ENCODE measurements at regions not wholly inside any gene's neighbourhood (a gene's known extent, or its start where the extent isn't known, plus 50 kb on each side); places are given as distances from the start of the nearest gene placed in this dataset.
"Not testable (repeated sequence)": the region's sequence is repeated elsewhere in the genome, so short reads cannot be mapped to it uniquely, and the experiment has no call there.

DNA sequence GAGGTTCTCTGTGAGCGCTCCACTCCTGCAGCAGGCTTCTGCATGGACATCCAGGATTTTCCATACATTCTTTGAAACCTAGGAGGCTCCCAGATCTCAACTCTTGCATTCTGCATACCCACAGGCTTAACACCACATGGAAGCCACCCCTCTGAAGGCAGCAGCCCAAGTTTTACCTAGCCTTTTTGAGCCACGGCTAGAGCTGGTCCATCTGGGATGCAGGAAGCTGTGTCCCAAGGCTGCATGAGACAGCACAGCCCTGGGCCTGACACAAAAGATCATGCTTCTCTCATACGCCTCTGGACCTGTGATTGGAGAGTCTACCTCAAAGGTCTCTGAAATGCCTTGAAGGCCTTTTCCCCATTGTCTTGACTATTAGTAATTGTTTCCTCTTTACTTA is 53.6 kb upstream of the RPRM start:
- DNase-seq = no peak

DNA sequence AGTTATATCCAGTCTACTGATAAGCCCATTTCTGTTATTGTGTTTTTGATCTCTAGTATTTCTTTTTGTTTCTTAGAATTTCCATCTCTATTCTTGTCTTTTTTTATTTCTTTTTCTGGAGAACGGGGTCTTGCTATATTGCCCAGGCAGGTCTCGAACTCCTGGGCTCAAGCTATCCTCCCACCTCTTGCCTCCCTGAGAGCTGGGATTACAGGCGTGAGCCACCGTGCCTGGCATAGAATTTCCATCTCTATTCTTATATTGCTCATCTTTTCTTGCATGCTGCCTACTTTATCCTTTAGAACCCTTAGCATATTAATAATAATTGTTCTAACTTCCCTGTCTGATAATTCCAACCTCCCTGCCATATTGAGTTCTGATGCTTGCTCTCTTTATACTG is 55.2 kb upstream of the RPRM start:
- DNase-seq = not testable (repeated sequence)

DNA sequence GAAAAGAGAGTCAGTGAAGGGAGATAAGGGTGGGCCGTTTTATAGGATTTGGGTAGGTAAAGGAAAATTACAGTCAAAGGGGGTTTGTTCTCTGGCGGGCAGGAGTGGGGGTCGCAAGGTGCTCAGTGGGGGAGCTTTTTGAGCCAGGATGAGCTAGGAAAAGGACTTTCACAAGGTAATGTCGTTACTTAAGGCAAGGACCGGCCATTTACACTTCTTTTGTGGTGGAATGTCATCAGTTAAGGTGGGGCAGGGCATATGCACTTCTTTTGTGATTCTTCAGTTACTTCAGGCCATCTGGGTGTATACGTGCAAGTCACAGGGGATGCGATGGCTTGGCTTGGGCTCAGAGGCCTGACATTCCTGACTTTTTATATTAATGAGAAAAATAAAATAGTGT is 56.0 kb upstream of the RPRM start:
- not testable (repeated sequence) for DNase-seq

DNA sequence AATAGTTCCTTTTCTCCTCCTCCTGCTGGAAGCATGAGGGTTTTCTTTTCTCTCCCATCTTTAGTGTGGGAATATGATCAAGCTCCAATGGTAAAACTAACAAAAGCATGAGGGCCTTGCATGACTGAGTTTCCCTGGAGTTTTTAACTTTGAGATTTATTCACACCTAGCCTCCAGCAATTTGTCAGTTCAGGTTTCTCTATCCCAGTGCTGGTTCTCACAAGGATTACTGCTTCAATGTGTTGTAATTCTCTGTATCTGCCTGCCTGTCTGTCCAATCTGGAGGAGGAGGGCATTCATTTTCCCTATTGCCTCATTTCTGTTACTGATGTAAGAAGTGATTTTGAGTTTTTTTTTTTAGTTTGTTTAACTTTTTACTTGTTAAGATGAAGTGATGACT is 57.6 kb upstream of the RPRM start:
- no peak for DNase-seq

DNA sequence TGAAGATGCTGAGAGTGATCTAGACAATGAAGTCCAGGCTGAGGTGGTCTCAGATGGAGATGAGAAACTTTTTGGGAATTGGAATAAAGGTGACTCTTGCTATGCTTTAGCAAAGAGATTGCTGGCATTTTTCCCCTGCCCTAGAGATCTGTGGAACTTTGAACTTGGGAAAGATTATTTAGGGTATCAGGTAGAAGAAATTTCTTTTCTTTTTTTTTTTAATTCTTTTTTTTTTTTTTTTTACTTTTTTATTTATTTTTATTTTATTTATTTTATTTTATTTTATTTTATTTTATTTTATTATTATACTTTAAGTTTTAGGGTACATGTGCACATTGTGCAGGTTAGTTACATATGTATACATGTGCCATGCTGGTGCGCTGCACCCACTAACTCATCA is 59.5 kb upstream of the RPRM start:
- DNase-seq = not testable (repeated sequence)

DNA sequence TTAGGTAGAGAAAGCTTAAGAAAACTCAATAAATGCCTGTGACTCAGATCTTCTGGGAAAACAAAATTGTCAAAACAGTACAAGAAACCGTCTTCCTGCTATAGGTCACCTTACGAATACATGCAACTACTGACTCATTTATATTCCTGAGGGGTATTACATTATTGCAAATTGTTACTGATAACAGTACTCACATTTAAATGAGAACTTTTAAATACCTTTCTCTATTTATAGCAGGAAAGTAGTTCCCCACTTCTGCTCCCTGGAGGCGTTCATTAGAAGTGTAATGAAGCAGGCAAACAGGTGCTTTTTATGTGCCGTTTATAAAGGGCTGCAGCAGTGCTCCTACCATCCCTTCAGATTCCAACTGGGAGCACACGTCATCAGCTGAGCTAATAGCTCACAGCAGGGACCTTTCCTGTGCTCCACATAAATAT is 65.1 kb upstream of the RPRM start:
- no peak for DNase-seq

DNA sequence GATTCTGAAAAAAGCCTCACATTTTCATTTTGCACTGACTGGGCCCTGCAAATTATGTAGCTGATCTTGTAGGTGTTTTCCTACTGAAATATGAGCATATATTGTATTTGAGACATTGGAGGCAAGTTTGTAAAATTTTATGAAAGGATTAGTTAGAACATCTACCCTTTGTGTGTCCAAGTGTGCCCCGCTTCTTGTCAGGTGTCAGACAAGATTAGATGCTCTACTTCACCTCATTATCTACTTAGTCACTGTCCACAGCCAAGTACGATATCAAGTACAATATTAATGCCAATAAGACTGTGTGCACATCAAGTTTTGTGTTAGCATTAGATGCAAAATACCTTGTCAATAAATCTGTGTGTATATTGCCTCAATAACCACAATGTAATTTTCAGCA is 67.8 kb upstream of the RPRM start:
- DNase-seq = no peak

DNA sequence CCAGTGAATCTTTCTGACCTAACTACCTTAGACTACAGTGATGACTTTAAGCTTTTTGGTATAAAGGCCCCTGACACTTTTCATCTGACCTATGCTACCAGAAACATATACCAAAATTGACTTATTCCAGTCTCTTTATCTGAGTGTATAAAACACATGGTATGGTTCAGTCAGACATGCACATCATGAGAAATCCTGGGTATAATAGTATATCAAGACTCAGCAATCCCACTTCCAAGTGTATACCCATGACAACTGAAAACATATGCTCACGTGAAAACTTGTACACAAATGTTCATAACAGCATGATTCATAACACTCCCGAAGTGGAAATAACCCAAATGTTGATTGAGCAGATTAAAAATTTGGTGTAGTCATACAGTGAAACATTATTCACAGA is 70.0 kb upstream of the RPRM start:
- DNase-seq = no peak

DNA sequence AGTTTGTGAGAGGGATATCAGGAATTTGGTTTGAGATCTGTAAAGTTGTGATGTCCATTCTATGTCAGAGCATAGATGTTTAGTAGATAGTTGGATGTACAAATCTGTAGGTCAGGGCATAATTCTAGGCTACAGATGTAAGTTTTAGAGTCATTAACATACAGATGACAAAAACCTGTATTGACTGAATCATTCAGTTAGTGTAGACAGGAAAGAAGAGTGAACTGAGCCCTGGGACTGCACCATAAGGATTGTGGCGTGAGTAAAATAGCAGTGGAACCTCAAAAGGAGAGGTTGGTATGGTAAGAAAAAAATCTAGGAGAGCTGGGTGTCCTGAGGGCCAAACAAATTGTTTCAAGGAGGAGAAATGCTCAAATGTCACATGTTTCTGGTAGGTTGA is 73.1 kb upstream of the RPRM start:
- DNase-seq = no peak

DNA sequence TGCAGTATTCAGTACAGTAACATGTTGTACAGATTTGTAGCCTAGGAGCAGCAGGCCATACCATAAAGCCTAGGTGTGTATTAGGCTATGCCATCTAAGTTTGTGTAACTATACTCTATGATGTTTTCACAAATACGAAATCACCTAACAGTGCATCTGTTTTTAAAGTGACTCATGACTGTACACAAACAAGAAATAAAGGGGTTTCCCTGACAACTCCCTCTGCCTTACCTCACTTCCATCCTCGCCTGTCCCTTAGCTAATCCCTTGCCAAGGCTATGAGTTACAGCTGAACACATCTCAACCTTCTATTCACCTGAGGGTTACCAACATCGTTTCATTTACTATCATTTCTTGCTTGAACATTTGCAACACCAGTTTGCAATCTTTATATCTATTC is 78.6 kb upstream of the RPRM start:
- no peak for DNase-seq

DNA sequence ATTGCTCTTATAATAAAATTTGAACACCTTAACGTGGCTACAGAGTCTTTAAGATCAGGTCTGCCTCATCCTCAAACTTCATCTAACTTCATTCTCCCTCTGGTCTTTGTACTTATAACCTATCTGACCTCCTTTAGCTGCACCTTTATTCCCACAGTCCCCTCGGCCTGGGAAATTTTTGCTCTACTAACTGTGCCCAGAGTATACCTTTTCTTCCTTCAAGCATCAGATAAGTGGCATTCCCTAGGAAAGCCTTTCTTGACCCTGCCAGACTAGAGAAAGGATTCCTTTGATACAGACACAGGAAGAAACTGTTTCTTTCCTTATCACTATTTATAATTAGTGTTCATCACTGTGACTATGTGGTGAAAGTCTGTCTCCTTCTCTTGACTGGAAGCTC is 79.2 kb upstream of the RPRM start:
- no peak for DNase-seq

DNA sequence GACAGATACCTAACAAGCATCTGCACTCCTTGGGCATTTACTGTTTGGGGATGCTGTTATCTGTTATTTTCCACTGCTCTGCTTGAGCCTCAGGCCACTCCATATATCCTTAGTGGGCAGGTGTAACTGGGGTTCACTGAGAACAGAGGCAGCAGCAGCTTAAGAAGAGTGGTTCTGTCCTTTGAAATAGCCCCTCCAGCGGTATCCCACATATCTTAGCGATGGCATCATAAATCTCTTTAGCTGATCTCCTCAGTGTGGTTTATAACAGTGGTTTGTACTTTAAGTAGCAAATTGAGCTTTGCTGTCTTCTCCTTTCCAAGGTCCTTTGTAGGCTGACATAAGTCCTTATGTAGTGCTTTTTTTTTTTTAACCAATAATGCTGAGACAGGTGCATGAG is 79.7 kb upstream of the RPRM start:
- DNase-seq = no peak

DNA sequence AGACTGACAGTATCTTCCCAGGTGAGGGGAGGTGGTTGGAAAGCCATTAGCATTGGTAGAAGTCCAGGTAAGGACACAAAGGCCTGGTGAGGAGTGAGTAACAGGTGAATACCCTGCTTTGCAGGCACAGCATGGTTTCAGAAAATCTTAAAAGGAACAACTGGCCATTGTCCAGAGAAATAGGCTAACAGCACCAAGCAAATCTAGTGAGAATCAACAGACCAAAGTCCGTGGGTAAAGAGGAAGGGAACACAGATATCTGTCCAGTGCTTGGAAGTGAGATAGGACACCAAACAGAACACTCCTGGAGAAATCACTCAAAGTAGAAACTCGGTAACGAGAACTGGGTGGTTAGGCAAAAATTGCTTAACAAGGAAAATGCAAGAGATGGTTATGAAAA is 88.8 kb upstream of the RPRM start:
- DNase-seq = no peak

DNA sequence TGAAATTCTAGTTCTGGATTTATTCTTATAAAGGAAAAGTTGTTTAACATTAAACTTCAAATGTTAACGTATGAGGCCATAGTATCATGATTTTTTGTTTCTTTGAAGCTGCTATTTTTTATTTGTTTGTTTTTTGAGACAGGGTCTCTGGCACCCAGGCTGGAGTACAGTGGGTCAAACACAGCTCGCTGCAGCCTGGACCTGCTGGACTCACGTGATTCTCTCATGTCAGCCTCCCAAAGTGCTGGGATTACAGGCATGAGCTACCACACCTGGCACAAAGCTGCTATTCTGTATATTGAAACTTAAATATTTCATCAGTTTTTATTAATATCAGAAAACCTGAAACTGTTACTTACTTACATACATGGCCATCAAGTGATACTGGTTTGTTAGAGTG is 89.5 kb upstream of the RPRM start:
- no peak for DNase-seq

DNA sequence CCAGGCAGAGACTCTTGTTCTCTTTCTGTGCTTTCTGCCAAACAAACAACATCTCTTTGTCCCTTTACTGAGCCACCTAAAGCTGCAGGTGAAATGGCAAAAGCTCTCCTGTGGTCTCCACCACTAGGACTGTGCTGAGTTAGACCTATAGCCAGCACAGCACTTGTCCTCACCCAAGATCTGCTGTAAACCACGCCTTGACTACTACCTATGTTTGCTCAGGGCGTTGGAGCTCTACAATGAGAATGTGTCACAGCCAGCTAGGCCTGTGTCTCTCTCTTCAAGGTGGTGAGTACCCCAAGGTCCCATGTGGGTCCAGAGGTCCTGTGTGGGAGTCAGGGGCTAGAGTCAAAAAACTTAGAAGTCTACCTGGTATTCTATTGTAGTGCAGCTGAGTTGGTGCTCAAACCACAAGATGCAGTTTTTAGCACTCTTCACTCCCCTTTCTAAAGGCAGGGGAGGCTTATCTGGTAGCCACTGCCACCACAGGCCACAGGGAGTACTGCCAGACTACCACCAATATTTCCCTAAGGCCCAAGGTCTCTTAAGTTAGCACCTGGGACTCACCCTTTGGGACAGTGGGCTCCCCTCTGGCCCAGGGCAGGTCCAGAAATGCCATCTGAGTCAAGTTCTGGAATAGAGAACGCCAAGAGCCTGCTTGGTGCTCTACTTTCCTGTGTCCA is 96.8 kb upstream of the RPRM start:
- no peak for DNase-seq

DNA sequence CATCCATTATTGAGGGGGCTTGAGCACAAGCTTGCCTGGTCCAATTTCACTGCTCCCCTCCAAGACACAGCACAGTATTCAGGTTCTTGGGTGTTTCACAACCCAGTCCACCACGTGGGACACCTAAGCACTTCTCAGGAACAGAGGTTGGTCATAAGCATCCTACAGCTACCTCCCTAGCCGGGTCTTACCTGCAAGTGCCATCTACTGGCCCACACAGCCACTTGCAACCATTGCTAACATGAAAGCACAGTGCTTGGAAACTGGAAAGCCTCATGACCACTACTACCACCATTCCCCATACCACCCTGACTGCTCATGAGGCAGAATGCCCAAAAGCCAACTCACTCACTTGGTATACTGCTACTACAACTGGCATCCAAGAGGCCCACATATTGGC is 105.7 kb upstream of the RPRM start:
- DNase-seq = no peak

DNA sequence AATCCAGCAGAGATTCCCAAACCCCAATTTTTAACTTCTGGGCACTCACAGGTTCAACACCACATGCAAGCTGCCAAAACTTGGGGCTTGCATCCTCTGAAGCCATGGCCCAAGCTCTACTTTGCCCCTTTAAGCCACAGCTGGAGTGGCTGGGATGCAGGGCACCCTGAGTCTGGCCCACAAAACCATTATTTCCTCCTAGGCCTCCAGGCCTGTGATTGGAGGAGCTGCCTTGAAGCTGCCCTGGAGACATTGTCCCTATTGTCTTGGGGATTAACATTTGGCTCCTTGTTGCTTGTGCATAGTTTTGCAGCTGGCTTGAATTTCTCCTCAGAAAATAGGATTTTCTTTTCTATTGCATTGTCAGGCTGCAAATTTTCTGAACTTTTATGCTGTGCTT is 109.8 kb upstream of the RPRM start:
- no peak for DNase-seq

DNA sequence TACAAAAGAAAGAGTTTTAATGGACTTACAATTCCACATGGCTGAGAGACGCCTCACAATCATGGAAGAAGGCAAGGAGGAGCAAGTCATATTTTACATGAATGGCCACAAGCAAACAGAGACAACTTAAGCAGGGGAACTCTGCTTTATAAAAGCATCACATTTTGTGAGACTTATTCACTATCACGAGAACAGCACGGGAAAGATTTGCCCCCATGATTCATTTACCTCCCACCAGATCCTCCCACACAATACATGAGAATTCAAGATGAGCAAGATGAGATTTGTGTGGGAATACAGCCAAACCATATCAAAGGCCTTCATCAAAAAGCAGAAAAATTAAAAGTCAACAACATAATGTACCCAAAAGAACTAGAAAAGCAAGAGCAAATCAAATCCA is 111.0 kb upstream of the RPRM start:
- no peak for DNase-seq

DNA sequence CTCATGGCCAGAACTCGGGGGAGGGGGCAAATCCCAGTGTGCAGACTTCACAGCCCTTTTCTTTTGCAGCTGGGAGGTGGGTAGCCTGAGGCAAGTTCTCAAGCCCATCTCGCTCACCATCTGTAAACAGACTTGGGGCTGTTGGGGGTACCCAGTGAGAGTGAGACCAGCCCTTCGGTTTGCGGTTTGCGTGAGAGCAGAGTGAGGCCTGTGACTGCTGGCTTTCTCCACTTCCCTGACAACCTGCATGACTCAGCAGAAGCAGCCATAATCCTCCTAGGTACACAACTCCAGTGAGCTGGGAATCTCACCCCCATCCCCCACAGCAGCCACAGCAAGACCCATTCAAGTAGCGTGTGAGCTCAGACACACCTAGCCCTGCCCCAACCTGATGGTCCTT is 114.5 kb upstream of the RPRM start:
- not testable (repeated sequence) for DNase-seq

DNA sequence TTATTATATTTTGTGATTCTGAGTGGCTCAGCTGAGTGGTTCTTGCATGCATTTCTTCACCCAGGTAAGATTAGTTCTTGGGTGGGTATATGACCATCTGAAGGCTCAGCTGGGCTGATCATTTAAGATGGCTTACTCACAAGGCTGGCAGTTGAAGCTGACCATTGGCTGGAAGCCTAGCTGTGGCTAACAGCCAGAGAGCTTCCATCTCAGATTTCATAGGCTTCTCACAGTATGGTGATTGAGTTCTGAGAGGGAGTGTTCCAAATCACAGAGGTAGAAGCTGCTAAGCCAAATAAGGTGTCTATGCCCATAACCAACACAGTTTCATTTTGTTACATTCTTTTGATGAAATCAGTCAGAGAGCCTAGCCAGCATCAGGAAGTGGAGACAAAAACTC is 117.4 kb upstream of the RPRM start:
- DNase-seq = no peak

DNA sequence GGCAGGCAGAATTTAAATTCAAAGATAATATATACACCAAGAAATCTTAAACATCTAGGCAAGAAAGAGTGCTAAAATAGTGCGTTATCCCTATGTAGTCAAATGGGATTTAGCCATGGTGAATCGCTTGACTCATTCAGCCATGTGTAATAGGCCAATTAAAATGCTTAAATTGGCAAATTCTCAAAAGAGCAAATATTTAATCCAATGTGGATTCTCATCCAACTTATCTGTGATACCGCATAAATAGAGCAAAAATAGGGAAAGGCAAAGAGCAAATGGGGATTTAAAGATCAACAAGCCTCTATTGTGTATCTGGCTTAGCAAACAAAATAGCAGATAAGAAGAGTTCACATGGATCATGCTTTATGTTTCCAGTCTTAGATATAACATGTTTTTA is 123.2 kb upstream of the RPRM start:
- DNase-seq = no peak

DNA sequence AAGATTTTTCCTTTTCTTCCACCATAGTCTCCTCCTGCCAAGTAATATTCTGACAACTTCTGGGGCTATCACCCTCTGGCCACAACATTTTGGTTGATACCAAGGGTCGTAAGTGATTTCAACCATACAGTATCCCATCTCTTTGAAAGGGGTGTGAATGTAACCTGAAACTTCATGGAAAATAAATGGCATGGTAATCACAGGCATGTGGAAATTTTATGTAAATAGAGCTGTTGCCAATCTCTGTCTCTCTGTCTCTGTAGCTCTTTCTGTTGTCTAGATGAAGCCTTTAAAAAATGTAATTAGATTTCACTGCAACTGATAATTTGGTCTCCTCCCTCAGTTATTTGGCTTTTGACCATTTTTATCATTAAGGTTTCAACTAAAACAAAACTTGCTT is 125.6 kb upstream of the RPRM start:
- DNase-seq = peak; percentile 23

DNA sequence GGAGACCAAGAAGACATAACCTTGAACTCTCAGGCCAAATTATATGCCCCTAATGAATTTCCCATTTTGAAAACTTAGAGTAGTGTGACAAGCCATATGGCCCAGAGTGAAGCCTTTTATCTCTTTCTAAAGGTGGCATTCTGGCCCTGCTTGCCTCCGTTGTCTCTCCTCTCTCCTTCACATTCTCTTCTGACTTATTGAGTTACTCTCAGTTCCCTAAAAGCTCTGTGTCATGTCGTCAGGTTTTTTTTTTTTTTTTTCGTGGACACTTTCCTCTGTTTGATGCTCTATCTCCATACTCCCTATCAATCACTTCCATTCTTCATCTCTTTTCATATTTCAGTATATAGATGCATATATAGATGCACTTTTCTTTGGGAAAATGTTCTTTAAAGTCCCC is 128.1 kb upstream of the RPRM start:
- no peak for DNase-seq

DNA sequence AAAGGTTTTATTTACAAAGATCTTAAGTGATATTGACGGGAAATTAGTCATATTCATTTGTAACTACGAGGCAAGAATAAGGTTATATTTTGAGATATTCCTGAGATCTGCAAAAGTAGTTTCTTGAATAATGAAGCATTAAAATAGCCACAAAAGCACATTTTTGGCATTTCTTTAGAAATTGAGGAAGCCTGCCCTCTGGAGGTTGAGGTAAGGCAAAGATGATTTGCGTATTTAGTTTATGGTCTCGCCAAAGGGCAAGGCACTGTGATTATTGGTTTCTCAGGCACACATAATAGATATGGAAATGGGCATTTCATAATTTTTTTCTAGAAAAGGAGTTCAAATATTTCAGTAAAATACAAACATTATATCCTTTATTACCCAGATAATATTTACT is 143.7 kb upstream of the RPRM start:
- no peak for DNase-seq

DNA sequence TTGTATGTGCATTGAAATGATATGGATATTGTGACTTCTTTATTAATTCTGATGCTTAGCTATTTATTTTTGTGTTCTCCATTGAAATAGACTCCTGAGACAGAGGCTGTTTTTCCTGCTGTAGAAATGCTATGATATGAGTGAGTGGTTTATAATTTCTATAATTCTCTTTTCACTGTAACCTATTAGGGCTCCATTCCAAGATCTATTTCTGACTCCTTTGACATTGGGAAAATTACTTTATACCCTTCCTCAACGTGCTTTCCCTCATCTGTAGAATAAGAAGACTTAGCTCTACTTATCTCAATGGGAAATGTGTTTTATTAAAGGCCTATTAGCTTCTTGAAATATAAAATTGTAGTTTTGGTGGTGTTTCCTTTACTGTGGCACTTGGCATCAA is 144.5 kb upstream of the RPRM start:
- no peak for DNase-seq

DNA sequence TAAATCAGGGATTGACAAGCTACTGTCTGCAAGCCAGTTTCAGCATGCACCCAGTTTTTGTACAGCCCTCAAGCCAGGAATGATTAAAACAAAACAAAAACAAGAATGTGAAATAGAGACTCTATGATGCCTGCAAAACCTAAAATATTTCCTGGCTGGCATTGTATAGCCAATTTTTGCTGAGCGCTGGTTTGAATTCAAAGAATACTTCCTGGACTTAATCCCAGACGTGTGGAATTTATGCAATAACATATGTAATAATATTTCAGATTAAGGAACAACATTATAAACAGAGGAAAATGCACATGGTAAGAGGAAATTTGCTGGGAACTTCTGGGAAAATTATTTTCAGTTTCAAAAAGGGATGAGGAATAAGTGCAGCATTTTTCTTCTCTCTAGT is 148.1 kb upstream of the RPRM start:
- no peak for DNase-seq
